22Rv1 (cell line): ENCODE measurements at regions not wholly inside any gene's neighbourhood (a gene's known extent, or its start where the extent isn't known, plus 50 kb on each side); places are given as distances from the start of the nearest gene placed in this dataset.

Experiments
- CTCF ChIP-seq: fragments of 450-650 bp; IDR thresholded peaks from 2 replicates; pipeline ENCODE4 v1.5.1; 2017; ENCODE audit warnings: mild to moderate bottlenecking
- ZFX ChIP-seq: fragments of 450-650 bp; IDR thresholded peaks from 2 replicates; pipeline ENCODE4 v1.6.1; 2017; ENCODE audit warnings: antibody characterized with exemption, borderline replicate concordance

- no peak for TF ChIP-seq CTCF
- no peak for TF ChIP-seq ZFX
These were observed 274.8 kb downstream of the SEMA3D start for GRCh38 chr7:84912018-84912417.
